ENCODE measurements at regions not wholly inside any gene's neighbourhood (a gene's known extent, or its start where the extent isn't known, plus 50 kb on each side); places are given as distances from the start of the nearest gene placed in this dataset.

GRCh38 chr6:129778793-129779192, 68.8 kb upstream of the ARHGAP18 start:
- Histone ChIP-seq H3K4me2 (no peak overlapping the region), H3K9me3 (peaks cover 13% of the 10 kb centered on the region), H2AFZ (ENCODE audit: low read depth) (no peak overlapping the region), H3K4me1 (ENCODE audit: control insufficient read depth in 1 of 2, insufficient read depth in 2 of 2, low read depth in 1 of 2, low read length in 1 of 2) (no peaks in the 10 kb centered on the region; a peak in 1 of 4 replicates), H3K79me2 (ENCODE audit: insufficient read depth) (no peaks in the 10 kb centered on the region), H3K36me3 (replicated peaks in 1 of 2; ENCODE audit: control insufficient read depth in 1 of 2, insufficient read depth in 2 of 2, low read length in 1 of 2) (peaks cover 0 to 10% of the 10 kb centered on the region in 2 experiments), H4K20me1 (ENCODE audit: insufficient read depth) (no peaks in the 10 kb centered on the region), H3K9ac (no peak overlapping the region), H3K9me2 (no peaks in the 10 kb centered on the region), H3F3A (replicated peaks; ENCODE audit: insufficient read depth) (peaks cover 3% of the 10 kb centered on the region), H3K27me3 (ENCODE audit: insufficient read depth) (no peaks in the 10 kb centered on the region), H3K4me3 (ENCODE audit: low read depth in 2 of 2, low read length in 1 of 2) (no peak overlapping the region), H3K27ac (ENCODE audit: low read depth in 2 of 2, low read length in 1 of 2) (no peak overlapping the region)
- 54% methylated on average over 1 of the region's 1 CpG for WGBS (ENCODE audit: low lambda C conversion rate)
- POLR2A ChIA-PET = no interaction called here
- no peak for DNase-seq
- TF ChIP-seq YY1 (IDR thresholded peaks at IDR 0.05; ENCODE audit: low read depth) (no peak), NRF1 (IDR thresholded peaks at IDR 0.05; ENCODE audit: low read depth, low read length) (no peak), MEF2A (IDR thresholded peaks at IDR 0.05; ENCODE audit: borderline replicate concordance, low read depth) (no peak), POLR2AphosphoS5 (IDR thresholded peaks at IDR 0.05; ENCODE audit: low read depth, low read length) (no peak), GATA2 (CRISPR knock-in tag; IDR thresholded peaks at IDR 0.05) (no peak), MAX (IDR thresholded peaks at IDR 0.05; ENCODE audit: low read depth) (no peak), ZBTB33 (IDR thresholded peaks at IDR 0.05; ENCODE audit: borderline replicate concordance, low read depth) (no peak), CTCF (IDR thresholded peaks at IDR 0.05) (no peak), REST (IDR thresholded peaks at IDR 0.05; ENCODE audit: low read depth, low read length) (no peak), NFIC (IDR thresholded peaks at IDR 0.05; ENCODE audit: borderline replicate concordance) (no peak), RXRA (IDR thresholded peaks at IDR 0.05; ENCODE audit: borderline replicate concordance, low read depth) (no peak), GABPA (IDR thresholded peaks at IDR 0.05; ENCODE audit: low read depth) (no peak), USF1 (IDR thresholded peaks at IDR 0.05; ENCODE audit: borderline replicate concordance, low read depth) (no peak), FOSL2 (IDR thresholded peaks at IDR 0.05; ENCODE audit: borderline replicate concordance, low read depth) (no peak), CHD2 (IDR thresholded peaks at IDR 0.05; ENCODE audit: low read length, partially characterized antibody) (no peak)
- CTCF ChIA-PET = interaction anchor here (0.6 kb wide), 1 partner anchor 78 kb away, joined by 3 read pairs; no protein-coding TSS in a partner anchor
